H9 (cell line): ENCODE measurements at regions not wholly inside any gene's neighbourhood (a gene's known extent, or its start where the extent isn't known, plus 50 kb on each side); places are given as distances from the start of the nearest gene placed in this dataset.

Experiments
- DNase-seq: peaks from one replicate; pipeline ENCODE4 v3.0.0-alpha.2; 2017
- H2AFZ ChIP-seq: one replicate; pipeline ENCODE4 v1.6.1; 2013; ENCODE audit warnings: mild to moderate bottlenecking, low read length, control low read depth, moderate library complexity
- H2AK5ac ChIP-seq: 2 replicates; pipeline ENCODE4 v1.6.1; 2013; ENCODE audit warnings: low read length, control low read depth, mixed read lengths; ENCODE audit not compliant: insufficient read length
- H2BK120ac ChIP-seq: one replicate; pipeline ENCODE4 v1.6.1; 2013; ENCODE audit warnings: low read depth, mild to moderate bottlenecking, low read length, control low read depth, inconsistent platforms; ENCODE audit not compliant: poor library complexity, severe bottlenecking
- H2BK12ac ChIP-seq: 2 replicates; pipeline ENCODE4 v1.6.1; 2013; ENCODE audit warnings: low read length, control low read depth, mixed read lengths, low read depth; ENCODE audit not compliant: insufficient read length
- H2BK15ac ChIP-seq: 2 replicates; pipeline ENCODE4 v1.6.1; 2013; ENCODE audit warnings: low read depth, low read length, control low read depth
- H2BK20ac ChIP-seq: one replicate; pipeline ENCODE4 v1.6.1; 2013; ENCODE audit warnings: low read depth, mild to moderate bottlenecking, low read length, control low read depth, inconsistent platforms; ENCODE audit not compliant: poor library complexity, severe bottlenecking
- H2BK5ac ChIP-seq: 2 replicates; pipeline ENCODE4 v1.6.1; 2013; ENCODE audit warnings: low read length, control low read depth, mixed read lengths; ENCODE audit not compliant: insufficient read length
- H3K14ac ChIP-seq: 2 replicates; pipeline ENCODE4 v1.6.1; 2013; ENCODE audit warnings: low read length, control low read depth; ENCODE audit not compliant: insufficient read depth
- H3K18ac ChIP-seq: 2 replicates; pipeline ENCODE4 v1.6.1; 2013; ENCODE audit warnings: low read depth, mild to moderate bottlenecking, mixed read lengths, low read length, control low read depth; ENCODE audit not compliant: insufficient read length
- H3K23ac ChIP-seq: 2 replicates; pipeline ENCODE4 v1.6.1; 2013; ENCODE audit warnings: low read length, control low read depth, mixed read lengths, low read depth; ENCODE audit not compliant: insufficient read length
- H3K23me2 ChIP-seq: 2 replicates; pipeline ENCODE4 v1.6.1; 2013; ENCODE audit warnings: low read depth, mild to moderate bottlenecking, mixed read lengths, low read length, control low read depth; ENCODE audit not compliant: insufficient read length, poor library complexity, severe bottlenecking
- H3K27ac ChIP-seq: 2 replicates; pipeline ENCODE4 v1.5.1; 2013; ENCODE audit warnings: low read length, control low read depth, mixed read lengths, low read depth; ENCODE audit not compliant: insufficient read length
- H3K27me3 ChIP-seq: 2 replicates; pipeline ENCODE4 v1.6.1; 2013; ENCODE audit warnings: low read length, control low read depth, inconsistent platforms; ENCODE audit not compliant: insufficient read depth
- H3K4ac ChIP-seq: 2 replicates; pipeline ENCODE4 v1.6.1; 2013; ENCODE audit warnings: low read depth, mild to moderate bottlenecking, control low read depth, inconsistent platforms, low read length, moderate library complexity
- H3K4me1 ChIP-seq: 2 replicates; pipeline ENCODE4 v1.6.1; 2013; ENCODE audit warnings: low read length, control low read depth, inconsistent platforms; ENCODE audit not compliant: insufficient read depth
- H3K4me2 ChIP-seq: 2 replicates; pipeline ENCODE4 v1.6.1; 2013; ENCODE audit warnings: low read length, control low read depth, mixed read lengths; ENCODE audit not compliant: insufficient read length, insufficient read depth
- H3K56ac ChIP-seq: 2 replicates; pipeline ENCODE4 v1.6.1; 2013; ENCODE audit warnings: low read depth, mild to moderate bottlenecking, mixed read lengths, low read length, control low read depth; ENCODE audit not compliant: insufficient read length
- H3K79me1 ChIP-seq: 2 replicates; pipeline ENCODE4 v1.6.1; 2013; ENCODE audit warnings: low read depth, mild to moderate bottlenecking, moderate library complexity, low read length, control low read depth, inconsistent platforms; ENCODE audit not compliant: insufficient read depth, poor library complexity, severe bottlenecking
- H3K79me2 ChIP-seq: 2 replicates; pipeline ENCODE4 v1.6.1; 2013; ENCODE audit warnings: low read length, control low read depth, inconsistent platforms; ENCODE audit not compliant: insufficient read depth
- H3K9ac ChIP-seq: 2 replicates; pipeline ENCODE4 v1.6.1; 2013; ENCODE audit warnings: low read length, control low read depth, mixed read lengths; ENCODE audit not compliant: insufficient read length; ENCODE audit errors: extremely low read depth
- H3K9me3 ChIP-seq: one replicate; pipeline ENCODE4 v1.6.1; 2013; ENCODE audit warnings: low read depth, low read length, inconsistent platforms; ENCODE audit not compliant: control insufficient read depth
- H3T11ph ChIP-seq: one replicate; pipeline ENCODE4 v1.6.1; 2013; ENCODE audit warnings: mild to moderate bottlenecking, low read length, control low read depth, inconsistent platforms
- H4K20me1 ChIP-seq: one replicate; pipeline ENCODE4 v1.6.1; 2013; ENCODE audit not compliant: control insufficient read depth, insufficient read length, insufficient read depth
- H4K5ac ChIP-seq: 2 replicates; pipeline ENCODE4 v1.6.1; 2013; ENCODE audit warnings: low read depth, mild to moderate bottlenecking, mixed read lengths, low read length, control low read depth; ENCODE audit not compliant: insufficient read length
- H4K8ac ChIP-seq: replicated peaks from 2 replicates; pipeline ENCODE4 v1.6.1; 2013; ENCODE audit warnings: low read length, control low read depth, mixed read lengths, low read depth; ENCODE audit not compliant: insufficient read length
- H4K91ac ChIP-seq: 2 replicates; pipeline ENCODE4 v1.6.1; 2013; ENCODE audit warnings: low read depth, mild to moderate bottlenecking, moderate library complexity, mixed read lengths, low read length, control low read depth; ENCODE audit not compliant: insufficient read length
- H3K27ac Mint-ChIP-seq, 3 experiments: 2 replicates in 2 of 3; 3 replicates in 1 of 3; pipeline ENCODE4 v1.8.0; 2020 to 2021; ENCODE audit warnings: mixed read lengths in 3 of 3, mild to moderate bottlenecking in 1 of 3, moderate library complexity in 1 of 3
- H3K27me3 Mint-ChIP-seq: 2 replicates; pipeline ENCODE4 v1.8.0; 2021; ENCODE audit warnings: low read depth, mild to moderate bottlenecking, moderate library complexity, mixed read lengths
- H3K36me3 Mint-ChIP-seq, 3 experiments: 2 replicates in 2 of 3; 3 replicates in 1 of 3; pipeline ENCODE4 v1.8.0; 2020 to 2021; ENCODE audit warnings: low read depth in 3 of 3, mixed read lengths in 3 of 3; ENCODE audit not compliant: insufficient read depth in 1 of 3
- H3K4me1 Mint-ChIP-seq, 2 experiments: 2 replicates each; pipeline ENCODE4 v1.8.0; 2020; ENCODE audit warnings: mixed read lengths in 2 of 2
- H3K4me3 Mint-ChIP-seq, 2 experiments: 2 replicates in 1 of 2; 3 replicates in 1 of 2; pipeline ENCODE4 v1.8.0; 2020 to 2021; ENCODE audit warnings: mild to moderate bottlenecking in 2 of 2, mixed read lengths in 2 of 2, moderate library complexity in 1 of 2
- H3K9me3 Mint-ChIP-seq, 2 experiments: 2 replicates in 1 of 2; 3 replicates in 1 of 2; pipeline ENCODE4 v1.8.0; 2020; ENCODE audit warnings: mild to moderate bottlenecking in 2 of 2, mixed read lengths in 2 of 2, moderate library complexity in 1 of 2
- WGBS: extraction: QIAGEN DNeasy Blood & Tissue Kit; methylation state at CpG from one replicate; pipeline ENCODE4 v1.1.7; 2013; ENCODE audit warnings: missing lambda C conversion rate, low lambda C conversion rate, mixed read lengths; ENCODE audit not compliant: insufficient read length; ENCODE audit errors: extremely low coverage; 5-methylcytosine and 5-hydroxymethylcytosine counted together
- TF ChIP-seq, protein P1 (sequence below): fragments of 200-600 bp; sonication (generic); conservative IDR thresholded peaks from 3 replicates; pipeline ENCODE4 v1.8.0; 2021; ENCODE audit warnings: antibody characterized with exemption, mild to moderate bottlenecking

DNA sequence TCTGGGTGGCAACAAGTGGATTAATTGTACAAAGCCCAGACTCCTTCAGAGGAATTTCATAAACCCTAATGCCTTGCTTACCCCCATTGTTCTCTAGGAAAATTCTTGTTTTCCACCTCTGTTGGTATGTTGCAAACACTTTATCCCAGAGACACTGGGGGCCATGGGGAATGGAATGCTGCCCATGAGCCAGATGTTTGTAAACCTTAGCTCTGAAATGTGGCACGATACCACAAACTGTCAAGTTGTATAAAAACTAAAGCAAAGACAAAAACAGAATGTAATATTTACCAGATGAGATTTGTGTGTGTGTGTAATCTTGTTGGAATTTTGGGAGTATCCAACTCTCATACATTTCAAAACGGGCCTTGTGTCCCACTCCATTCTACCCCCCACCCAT is 465.0 kb downstream of the EBF1 start:
- H3K9ac ChIP-seq: no peak overlapping the region
- no peaks in the 10 kb centered on the region for H3K27me3 ChIP-seq
- H3K56ac ChIP-seq: no peak overlapping the region
- H2BK15ac ChIP-seq: no peak overlapping the region
- no peak overlapping the region for H2AK5ac ChIP-seq
- WGBS: no CpG with 5 or more reads among the region's 2 CpGs
- H3K79me1 ChIP-seq: no peaks in the 10 kb centered on the region
- no peak overlapping the region for H3K4me3 Mint-ChIP-seq
- no peak overlapping the region for H3K18ac ChIP-seq
- no peak overlapping the region for H3T11ph ChIP-seq
- H3K27ac ChIP-seq: no peak overlapping the region
- H3K9me3 Mint-ChIP-seq: no peaks in the 10 kb centered on the region
- no peak overlapping the region for H3K4ac ChIP-seq
- no peak overlapping the region for H3K27ac Mint-ChIP-seq
- H2BK20ac ChIP-seq: no peak overlapping the region
- H3K4me1 Mint-ChIP-seq: peaks cover 5 to 11% of the 10 kb centered on the region in 2 experiments; a peak in 3 of 4 replicates
- H4K91ac ChIP-seq: no peak overlapping the region
- H2BK120ac ChIP-seq: no peak overlapping the region
- H4K8ac ChIP-seq: no peak overlapping the region
- no peak overlapping the region for H2BK12ac ChIP-seq
- H3K23ac ChIP-seq: no peak overlapping the region
- H3K14ac ChIP-seq: no peak overlapping the region
- TF ChIP-seq, protein P1, sequence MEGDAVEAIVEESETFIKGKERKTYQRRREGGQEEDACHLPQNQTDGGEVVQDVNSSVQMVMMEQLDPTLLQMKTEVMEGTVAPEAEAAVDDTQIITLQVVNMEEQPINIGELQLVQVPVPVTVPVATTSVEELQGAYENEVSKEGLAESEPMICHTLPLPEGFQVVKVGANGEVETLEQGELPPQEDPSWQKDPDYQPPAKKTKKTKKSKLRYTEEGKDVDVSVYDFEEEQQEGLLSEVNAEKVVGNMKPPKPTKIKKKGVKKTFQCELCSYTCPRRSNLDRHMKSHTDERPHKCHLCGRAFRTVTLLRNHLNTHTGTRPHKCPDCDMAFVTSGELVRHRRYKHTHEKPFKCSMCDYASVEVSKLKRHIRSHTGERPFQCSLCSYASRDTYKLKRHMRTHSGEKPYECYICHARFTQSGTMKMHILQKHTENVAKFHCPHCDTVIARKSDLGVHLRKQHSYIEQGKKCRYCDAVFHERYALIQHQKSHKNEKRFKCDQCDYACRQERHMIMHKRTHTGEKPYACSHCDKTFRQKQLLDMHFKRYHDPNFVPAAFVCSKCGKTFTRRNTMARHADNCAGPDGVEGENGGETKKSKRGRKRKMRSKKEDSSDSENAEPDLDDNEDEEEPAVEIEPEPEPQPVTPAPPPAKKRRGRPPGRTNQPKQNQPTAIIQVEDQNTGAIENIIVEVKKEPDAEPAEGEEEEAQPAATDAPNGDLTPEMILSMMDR: no peak
- H3K23me2 ChIP-seq: no peaks in the 10 kb centered on the region
- no peaks in the 10 kb centered on the region for H4K20me1 ChIP-seq
- H3K79me2 ChIP-seq: no peaks in the 10 kb centered on the region
- H3K27me3 Mint-ChIP-seq: no peaks in the 10 kb centered on the region
- DNase-seq: no peak
- no peak overlapping the region for H3K4me2 ChIP-seq
- H2AFZ ChIP-seq: no peak overlapping the region
- no peak overlapping the region for H2BK5ac ChIP-seq
- H3K36me3 Mint-ChIP-seq: no peaks in the 10 kb centered on the region
- no peaks in the 10 kb centered on the region for H3K4me1 ChIP-seq
- H3K9me3 ChIP-seq: no peaks in the 10 kb centered on the region
- no peak overlapping the region for H4K5ac ChIP-seq
